ENCODE measurements at regions not wholly inside any gene's neighbourhood (a gene's known extent, or its start where the extent isn't known, plus 50 kb on each side); places are given as distances from the start of the nearest gene placed in this dataset.

DNA sequence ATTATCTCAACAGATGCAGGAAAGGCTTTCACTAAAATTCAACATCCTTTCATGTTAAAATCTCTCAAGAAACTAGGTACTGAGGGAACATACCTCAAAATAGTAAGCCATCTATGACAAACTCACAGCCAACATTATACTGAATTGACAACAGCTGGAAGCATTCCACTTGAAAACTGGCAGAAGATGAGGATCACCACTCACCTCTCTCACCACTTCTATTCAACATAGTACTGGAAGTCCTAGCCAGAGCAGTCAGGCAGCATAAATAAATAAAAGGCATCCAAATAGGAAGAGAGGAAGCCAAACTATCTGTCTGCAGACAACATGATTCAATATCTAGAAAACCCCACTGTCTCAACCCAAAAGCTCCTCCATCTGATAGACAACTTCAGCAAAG, 203.6 kb upstream of the GRAMD2B start:
- no peak for DNase-seq
- no TSS peak for BruUV-seq (replicated peaks)
- H3K27ac Mint-ChIP-seq (ENCODE audit: unreplicated experiment) = no peak overlapping the region
- TF ChIP-seq, protein P1, sequence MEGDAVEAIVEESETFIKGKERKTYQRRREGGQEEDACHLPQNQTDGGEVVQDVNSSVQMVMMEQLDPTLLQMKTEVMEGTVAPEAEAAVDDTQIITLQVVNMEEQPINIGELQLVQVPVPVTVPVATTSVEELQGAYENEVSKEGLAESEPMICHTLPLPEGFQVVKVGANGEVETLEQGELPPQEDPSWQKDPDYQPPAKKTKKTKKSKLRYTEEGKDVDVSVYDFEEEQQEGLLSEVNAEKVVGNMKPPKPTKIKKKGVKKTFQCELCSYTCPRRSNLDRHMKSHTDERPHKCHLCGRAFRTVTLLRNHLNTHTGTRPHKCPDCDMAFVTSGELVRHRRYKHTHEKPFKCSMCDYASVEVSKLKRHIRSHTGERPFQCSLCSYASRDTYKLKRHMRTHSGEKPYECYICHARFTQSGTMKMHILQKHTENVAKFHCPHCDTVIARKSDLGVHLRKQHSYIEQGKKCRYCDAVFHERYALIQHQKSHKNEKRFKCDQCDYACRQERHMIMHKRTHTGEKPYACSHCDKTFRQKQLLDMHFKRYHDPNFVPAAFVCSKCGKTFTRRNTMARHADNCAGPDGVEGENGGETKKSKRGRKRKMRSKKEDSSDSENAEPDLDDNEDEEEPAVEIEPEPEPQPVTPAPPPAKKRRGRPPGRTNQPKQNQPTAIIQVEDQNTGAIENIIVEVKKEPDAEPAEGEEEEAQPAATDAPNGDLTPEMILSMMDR (IDR thresholded peaks at IDR 0.05; ENCODE audit: unreplicated experiment) = no peak
- H3K4me1 Mint-ChIP-seq (ENCODE audit: low read depth, unreplicated experiment) = no peaks in the 10 kb centered on the region
- no peak overlapping the region for H3K4me3 Mint-ChIP-seq (ENCODE audit: low read depth, unreplicated experiment)
- peaks cover 13% of the 10 kb centered on the region for H3K9me3 Mint-ChIP-seq (ENCODE audit: low read depth, unreplicated experiment)
- CTCF ChIA-PET = no interaction called here
- H3K27me3 Mint-ChIP-seq (ENCODE audit: unreplicated experiment) = no peaks in the 10 kb centered on the region
- intact Hi-C loops (cut with micrococcal nuclease; ENCODE audit: unreplicated experiment) = no loop called here
- H3K36me3 Mint-ChIP-seq (ENCODE audit: insufficient read depth, unreplicated experiment) = no peaks in the 10 kb centered on the region

DNA sequence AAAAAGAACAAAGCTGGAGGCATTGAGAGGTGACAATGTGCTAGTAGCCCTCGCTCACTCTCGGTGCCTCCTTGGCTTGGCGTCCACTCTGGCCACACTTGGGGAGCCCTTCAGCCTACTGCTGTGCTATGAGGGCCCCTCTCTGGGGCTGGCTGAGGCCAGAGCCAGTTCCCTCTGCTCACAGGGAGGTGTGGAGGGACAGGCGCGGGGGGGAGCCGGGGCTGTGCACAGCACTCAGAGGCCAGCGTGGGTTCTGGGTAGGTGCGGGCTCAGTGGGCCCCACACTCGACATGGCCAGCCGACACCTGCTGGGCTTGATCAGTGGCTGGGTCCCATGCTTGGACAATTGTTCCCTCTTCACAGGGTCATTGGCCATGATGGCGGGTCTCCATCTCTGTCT, 202.5 kb upstream of the GRAMD2B start:
- no peak for DNase-seq
- Mint-ChIP-seq H3K9me3 (ENCODE audit: low read depth, unreplicated experiment) (peaks cover 13% of the 10 kb centered on the region), H3K4me3 (ENCODE audit: low read depth, unreplicated experiment) (no peak overlapping the region), H3K4me1 (ENCODE audit: low read depth, unreplicated experiment) (no peaks in the 10 kb centered on the region), H3K27ac (ENCODE audit: unreplicated experiment) (no peak overlapping the region), H3K27me3 (ENCODE audit: unreplicated experiment) (no peaks in the 10 kb centered on the region), H3K36me3 (ENCODE audit: insufficient read depth, unreplicated experiment) (no peaks in the 10 kb centered on the region)
- no TSS peak for BruUV-seq (replicated peaks)
- CTCF ChIA-PET = interaction anchor here (0.6 kb wide), 1 partner anchor 1867 kb away, joined by 3 read pairs; no protein-coding TSS in a partner anchor
- intact Hi-C loops (cut with micrococcal nuclease; ENCODE audit: unreplicated experiment) = no loop called here
- TF ChIP-seq, protein P1 (IDR thresholded peaks at IDR 0.05; ENCODE audit: unreplicated experiment) = no peak

DNA sequence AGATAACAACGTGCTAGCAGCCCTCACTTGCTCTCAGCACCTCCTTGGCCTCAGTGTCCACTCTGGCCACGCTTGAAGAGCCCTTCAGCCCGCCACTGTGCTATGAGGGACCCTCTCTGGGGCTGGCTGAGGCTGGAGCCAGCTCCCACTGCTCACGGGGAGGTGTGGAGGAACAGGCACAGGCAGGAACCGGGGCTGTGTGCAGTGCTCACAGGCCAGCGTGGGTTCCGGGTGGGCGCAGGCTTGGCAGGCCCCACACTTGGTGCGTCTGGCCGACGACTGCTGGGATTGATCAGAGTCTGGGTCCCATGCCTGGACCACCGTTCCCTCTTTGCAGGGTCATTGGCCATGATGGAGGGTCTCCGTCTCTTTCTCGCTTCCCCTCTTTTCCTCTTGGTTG, 194.3 kb upstream of the GRAMD2B start:
- Mint-ChIP-seq H3K9me3 (ENCODE audit: low read depth, unreplicated experiment) (peaks cover 10% of the 10 kb centered on the region), H3K27me3 (ENCODE audit: unreplicated experiment) (no peaks in the 10 kb centered on the region), H3K4me3 (ENCODE audit: low read depth, unreplicated experiment) (no peak overlapping the region), H3K4me1 (ENCODE audit: low read depth, unreplicated experiment) (no peaks in the 10 kb centered on the region), H3K27ac (ENCODE audit: unreplicated experiment) (no peak overlapping the region), H3K36me3 (ENCODE audit: insufficient read depth, unreplicated experiment) (no peaks in the 10 kb centered on the region)
- no peak for DNase-seq
- intact Hi-C loops (cut with micrococcal nuclease; ENCODE audit: unreplicated experiment) = no loop called here
- CTCF ChIA-PET = no interaction called here
- no TSS peak for BruUV-seq (replicated peaks)
- TF ChIP-seq, protein P1 (IDR thresholded peaks at IDR 0.05; ENCODE audit: unreplicated experiment) = no peak

DNA sequence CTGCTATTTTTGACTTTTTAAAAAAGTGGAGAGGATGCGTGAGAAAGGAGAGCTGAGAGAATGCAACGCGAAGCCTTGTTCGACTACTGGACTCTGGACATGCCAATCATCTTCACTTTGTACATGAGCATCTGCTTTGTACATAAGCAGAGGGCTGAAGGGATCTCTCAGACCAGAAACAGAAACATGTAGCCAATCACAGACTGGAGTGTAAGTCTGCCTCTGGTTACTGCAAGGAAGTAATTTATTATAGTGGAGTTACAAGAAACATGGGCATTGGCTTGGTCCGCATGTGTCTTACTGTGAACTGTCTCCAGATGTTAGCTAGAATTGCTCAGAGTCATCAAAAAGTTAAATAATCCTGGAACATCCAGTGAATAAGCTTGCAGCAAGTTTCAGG, 190.0 kb upstream of the GRAMD2B start:
- no peak overlapping the region for H3K4me3 Mint-ChIP-seq (ENCODE audit: low read depth, unreplicated experiment)
- no peak overlapping the region for H3K27ac Mint-ChIP-seq (ENCODE audit: unreplicated experiment)
- BruUV-seq (replicated peaks) = no TSS peak
- H3K4me1 Mint-ChIP-seq (ENCODE audit: low read depth, unreplicated experiment) = no peaks in the 10 kb centered on the region
- no peak for DNase-seq
- TF ChIP-seq, protein P1 (IDR thresholded peaks at IDR 0.05; ENCODE audit: unreplicated experiment) = no peak
- intact Hi-C loops (cut with micrococcal nuclease; ENCODE audit: unreplicated experiment) = no loop called here
- peaks cover 3% of the 10 kb centered on the region for H3K9me3 Mint-ChIP-seq (ENCODE audit: low read depth, unreplicated experiment)
- H3K36me3 Mint-ChIP-seq (ENCODE audit: insufficient read depth, unreplicated experiment) = no peaks in the 10 kb centered on the region
- no peaks in the 10 kb centered on the region for H3K27me3 Mint-ChIP-seq (ENCODE audit: unreplicated experiment)
- CTCF ChIA-PET = no interaction called here
